Neural cell (in vitro differentiated cells): ENCODE measurements at regions not wholly inside any gene's neighbourhood (a gene's known extent, or its start where the extent isn't known, plus 50 kb on each side); places are given as distances from the start of the nearest gene placed in this dataset.

Source experiments
- H2AFZ ChIP-seq: fragments of 200-600, 300-800 bp; sonication (generic), shearing (Covaris generic); 2 replicates; pipeline ENCODE4 v1.6.0; 2014; ENCODE audit warnings: low read depth, mild to moderate bottlenecking, antibody characterized with exemption, low read length, moderate library complexity
- H3F3A ChIP-seq: fragments of 200-600 bp; shearing (Covaris generic); 2 replicates; pipeline ENCODE4 v1.6.1; 2016; ENCODE audit warnings: mild to moderate bottlenecking, moderate library complexity, mixed read lengths, antibody characterized with exemption, low read length; ENCODE audit not compliant: insufficient read depth, poor library complexity, severe bottlenecking
- H3K27ac ChIP-seq: fragments of 200-600, 300-800 bp; sonication (generic), shearing (Covaris generic); 2 replicates; pipeline ENCODE4 v1.5.1; 2014; ENCODE audit warnings: mild to moderate bottlenecking, low read length, moderate library complexity
- H3K27me3 ChIP-seq: fragments of 300-800, 200-600 bp; sonication (generic), shearing (Covaris generic); 2 replicates; pipeline ENCODE4 v1.6.0; 2014; ENCODE audit warnings: mild to moderate bottlenecking, low read depth, low read length, moderate library complexity; ENCODE audit not compliant: insufficient read depth
- H3K36me3 ChIP-seq: fragments of 300-800, 200-600 bp; sonication (generic), shearing (Covaris generic); 2 replicates; pipeline ENCODE4 v1.5.1; 2014; ENCODE audit warnings: mild to moderate bottlenecking, antibody characterized with exemption, low read length, moderate library complexity; ENCODE audit not compliant: insufficient read depth
- H3K4me2 ChIP-seq: fragments of 300-800, 200-600 bp; sonication (generic), shearing (Covaris generic); 2 replicates; pipeline ENCODE4 v1.6.0; 2014; ENCODE audit warnings: mild to moderate bottlenecking, low read length
- H3K4me3 ChIP-seq: fragments of 300-800, 200-600 bp; sonication (generic), shearing (Covaris generic); 2 replicates; pipeline ENCODE4 v1.5.1; 2014; ENCODE audit warnings: mild to moderate bottlenecking, low read length, moderate library complexity
- H3K79me2 ChIP-seq: fragments of 200-600 bp; shearing (Covaris generic); replicated peaks from 2 replicates; pipeline ENCODE4 v1.6.0; 2014; ENCODE audit warnings: mild to moderate bottlenecking, low read length, moderate library complexity; ENCODE audit not compliant: insufficient read depth
- H3K9ac ChIP-seq: fragments of 300-800, 200-600 bp; sonication (generic), shearing (Covaris generic); 2 replicates; pipeline ENCODE4 v1.6.1; 2016; ENCODE audit warnings: mild to moderate bottlenecking, low read length, mixed read lengths
- H3K9me2 ChIP-seq: fragments of 200-600 bp; shearing (Covaris generic); 2 replicates; pipeline ENCODE4 v1.6.1; 2016; ENCODE audit warnings: mild to moderate bottlenecking, low read length, mixed read lengths; ENCODE audit not compliant: insufficient read depth
- H3K9me3 ChIP-seq: fragments of 200-600, 300-800 bp; sonication (generic), shearing (Covaris generic); 2 replicates; pipeline ENCODE4 v1.6.1; 2016; ENCODE audit warnings: mild to moderate bottlenecking, mixed run types, low read length, moderate library complexity, mixed read lengths
- H4K20me1 ChIP-seq: fragments of 200-600 bp; shearing (Covaris generic); 2 replicates; pipeline ENCODE4 v1.6.1; 2016; ENCODE audit warnings: mild to moderate bottlenecking, mixed run types; ENCODE audit not compliant: insufficient read depth
- EP300 ChIP-seq: fragments of 450-650 bp; conservative IDR thresholded peaks from 2 replicates; pipeline ENCODE4 v1.6.1; 2014; ENCODE audit warnings: antibody characterized with exemption, mild to moderate bottlenecking, moderate library complexity; ENCODE audit not compliant: poor library complexity, severe bottlenecking
- EZH2 ChIP-seq: fragments of 200-600, 300-800 bp; shearing (Covaris generic), sonication (generic); IDR thresholded peaks from 2 replicates; pipeline ENCODE4 v1.6.1; 2014; ENCODE audit warnings: antibody characterized with exemption, low read length, borderline replicate concordance, mild to moderate bottlenecking; ENCODE audit not compliant: insufficient read depth, poor library complexity, severe bottlenecking
- MXI1 ChIP-seq: fragments of 450-650 bp; conservative IDR thresholded peaks from 2 replicates; pipeline ENCODE4 v1.6.1; 2014; ENCODE audit warnings: antibody characterized with exemption, mild to moderate bottlenecking; ENCODE audit not compliant: poor library complexity, severe bottlenecking
- POLR2AphosphoS5 ChIP-seq: IDR thresholded peaks from 2 replicates; pipeline ENCODE4 v1.6.1; 2012
- SMC3 ChIP-seq: fragments of 450-650 bp; conservative IDR thresholded peaks from 2 replicates; pipeline ENCODE4 v1.6.1; 2014; ENCODE audit warnings: antibody characterized with exemption, mild to moderate bottlenecking, moderate library complexity; ENCODE audit not compliant: poor library complexity
- TAF1 ChIP-seq: IDR thresholded peaks from 2 replicates; pipeline ENCODE4 v1.6.1; 2012; ENCODE audit warnings: low read depth
- TF ChIP-seq, protein P1 (sequence below): fragments of 450-650 bp; IDR thresholded peaks from 2 replicates; pipeline ENCODE4 v1.5.1; 2014; ENCODE audit warnings: antibody characterized with exemption, mild to moderate bottlenecking, moderate library complexity; ENCODE audit not compliant: poor library complexity, severe bottlenecking

DNA sequence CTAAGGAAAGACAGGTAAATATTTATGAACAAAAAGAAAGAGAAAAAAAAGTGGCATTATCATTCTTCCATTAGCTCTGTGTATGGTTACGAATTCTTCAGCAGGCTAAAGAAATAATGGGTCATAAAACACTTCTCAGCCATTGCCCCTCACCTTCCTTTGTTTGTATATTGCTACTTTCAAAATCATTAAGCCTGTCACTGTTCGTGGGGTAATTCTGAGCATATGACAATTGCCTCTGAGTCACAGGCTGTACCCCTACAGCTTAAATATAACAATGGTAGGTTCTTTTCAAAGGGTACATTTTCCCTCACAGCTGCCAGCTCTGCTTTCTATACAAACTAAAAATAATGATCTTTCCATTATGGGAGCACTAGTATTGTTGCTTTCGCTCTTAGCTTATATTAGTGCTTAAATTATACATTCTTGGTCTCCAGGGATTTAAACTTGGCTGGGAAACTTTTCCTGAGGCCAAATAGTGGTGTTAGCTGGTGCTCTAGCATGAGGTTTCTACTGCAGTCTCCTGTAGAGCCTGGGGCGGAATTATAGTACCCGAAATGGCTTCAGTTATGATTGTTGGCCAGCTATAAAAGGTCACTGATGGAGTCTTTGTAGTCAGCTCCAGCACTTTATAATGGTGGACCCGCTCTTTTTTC, 74.7 kb upstream of the CDH11 start:
- Histone ChIP-seq H3K4me2 (no peak overlapping the region), H3K27me3 (no peaks in the 10 kb centered on the region), H3K36me3 (no peaks in the 10 kb centered on the region), H3K27ac (no peak overlapping the region), H3F3A (no peaks in the 10 kb centered on the region), H3K4me3 (no peak overlapping the region), H4K20me1 (no peaks in the 10 kb centered on the region), H3K9me2 (no peaks in the 10 kb centered on the region), H3K9me3 (no peaks in the 10 kb centered on the region), H3K79me2 (no peaks in the 10 kb centered on the region), H3K9ac (no peak overlapping the region), H2AFZ (no peak overlapping the region)
- no peak for TF ChIP-seq POLR2AphosphoS5
- TF ChIP-seq EZH2, result no peak
- TF ChIP-seq MXI1, result no peak
- TF ChIP-seq TAF1, result no peak

DNA sequence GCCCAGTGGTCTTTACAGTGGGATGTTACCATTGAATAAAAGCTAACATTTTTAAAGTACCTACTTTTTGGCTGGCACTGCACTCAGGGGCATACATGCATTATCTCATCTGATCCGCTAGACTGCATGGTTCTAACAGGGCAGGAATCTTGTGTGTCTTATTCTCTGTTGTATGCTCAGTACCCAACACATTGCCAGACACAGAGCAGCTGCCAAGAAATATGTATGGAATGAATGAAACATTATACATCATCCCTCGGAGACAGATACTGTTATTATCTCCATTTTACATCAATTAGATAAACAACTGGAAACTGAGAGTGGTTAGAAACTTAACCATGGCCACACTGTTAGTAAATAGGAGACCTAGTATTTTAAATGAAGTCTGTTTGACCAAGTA, 74.1 kb upstream of the CDH11 start:
- Histone ChIP-seq H3K27ac (no peak overlapping the region), H2AFZ (no peak overlapping the region), H3K27me3 (no peaks in the 10 kb centered on the region), H3K9me2 (no peaks in the 10 kb centered on the region), H4K20me1 (no peaks in the 10 kb centered on the region), H3K4me2 (no peak overlapping the region), H3K79me2 (no peaks in the 10 kb centered on the region), H3K9me3 (no peaks in the 10 kb centered on the region), H3K36me3 (no peaks in the 10 kb centered on the region), H3K9ac (no peak overlapping the region), H3F3A (no peaks in the 10 kb centered on the region), H3K4me3 (no peak overlapping the region)
- TF ChIP-seq EZH2 (no peak), EP300 (peak; percentile 14)

DNA sequence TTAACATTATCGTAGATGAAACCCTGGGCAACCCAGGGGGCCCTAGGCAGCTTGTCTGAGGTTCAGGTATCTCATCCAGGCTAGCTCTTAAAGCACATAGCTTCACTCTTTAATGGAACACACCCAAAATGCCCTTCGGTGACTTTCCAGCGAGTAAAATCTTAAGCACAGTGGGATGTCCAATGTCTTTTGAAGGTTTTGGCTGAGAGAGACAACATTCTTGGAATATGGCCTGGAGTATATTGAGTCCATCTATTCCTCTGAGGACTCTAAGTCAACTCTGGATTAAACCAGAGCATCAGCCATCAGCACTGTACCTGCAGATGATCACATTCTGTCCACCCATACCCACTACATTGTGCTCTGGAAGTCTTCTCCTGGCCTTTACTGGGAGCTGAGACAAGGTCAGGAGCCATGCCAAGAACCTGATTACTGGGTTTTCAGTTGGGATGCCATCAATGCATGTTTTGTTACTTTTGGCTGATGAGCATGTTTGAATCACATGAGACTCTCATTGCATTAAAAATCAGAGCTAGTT, 63.4 kb upstream of the CDH11 start:
- no peaks in the 10 kb centered on the region for H3K9me2 ChIP-seq
- TF ChIP-seq EP300 (no peak), POLR2AphosphoS5 (no peak), SMC3 (no peak), TAF1 (no peak), MXI1 (no peak)
- TF ChIP-seq, protein P1, sequence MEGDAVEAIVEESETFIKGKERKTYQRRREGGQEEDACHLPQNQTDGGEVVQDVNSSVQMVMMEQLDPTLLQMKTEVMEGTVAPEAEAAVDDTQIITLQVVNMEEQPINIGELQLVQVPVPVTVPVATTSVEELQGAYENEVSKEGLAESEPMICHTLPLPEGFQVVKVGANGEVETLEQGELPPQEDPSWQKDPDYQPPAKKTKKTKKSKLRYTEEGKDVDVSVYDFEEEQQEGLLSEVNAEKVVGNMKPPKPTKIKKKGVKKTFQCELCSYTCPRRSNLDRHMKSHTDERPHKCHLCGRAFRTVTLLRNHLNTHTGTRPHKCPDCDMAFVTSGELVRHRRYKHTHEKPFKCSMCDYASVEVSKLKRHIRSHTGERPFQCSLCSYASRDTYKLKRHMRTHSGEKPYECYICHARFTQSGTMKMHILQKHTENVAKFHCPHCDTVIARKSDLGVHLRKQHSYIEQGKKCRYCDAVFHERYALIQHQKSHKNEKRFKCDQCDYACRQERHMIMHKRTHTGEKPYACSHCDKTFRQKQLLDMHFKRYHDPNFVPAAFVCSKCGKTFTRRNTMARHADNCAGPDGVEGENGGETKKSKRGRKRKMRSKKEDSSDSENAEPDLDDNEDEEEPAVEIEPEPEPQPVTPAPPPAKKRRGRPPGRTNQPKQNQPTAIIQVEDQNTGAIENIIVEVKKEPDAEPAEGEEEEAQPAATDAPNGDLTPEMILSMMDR, result no peak
- H2AFZ ChIP-seq, result no peak overlapping the region
- H3K4me3 ChIP-seq, result no peak overlapping the region
- no peaks in the 10 kb centered on the region for H3K27me3 ChIP-seq
- no peaks in the 10 kb centered on the region for H3F3A ChIP-seq
- no peaks in the 10 kb centered on the region for H3K79me2 ChIP-seq
- H3K36me3 ChIP-seq, result no peaks in the 10 kb centered on the region
- H3K9me3 ChIP-seq, result no peaks in the 10 kb centered on the region
- no peak overlapping the region for H3K4me2 ChIP-seq
- H4K20me1 ChIP-seq, result no peaks in the 10 kb centered on the region
- no peak overlapping the region for H3K27ac ChIP-seq
- H3K9ac ChIP-seq, result no peak overlapping the region
